PC-3 (cell line): ENCODE measurements at regions not wholly inside any gene's neighbourhood (a gene's known extent, or its start where the extent isn't known, plus 50 kb on each side); places are given as distances from the start of the nearest gene placed in this dataset.

ENCODE experiments used
- ATAC-seq: fragments of 200-7000 bp; cut with Tn5 transposase; 2 replicates; pipeline ENCODE4 v1.9.1; 2020; ENCODE audit warnings: mild to moderate bottlenecking, moderate library complexity
- BruUV-seq: library from RNA; stranded (reverse); fragments of 400-500 nt; replicated peaks from 2 replicates; lab custom pipeline; 2021; lab: Mats Ljungman, UMichigan
- CTCF ChIA-PET: fragments of 300-600 bp; sonication (Branson Sonifier 250); formaldehyde crosslinking; loops from one replicate; lab custom pipeline; 2022; ENCODE audit warnings: antibody characterized with exemption; lab: Charles Lee
- POLR2A ChIA-PET: fragments of 300-600 bp; sonication (Branson Sonifier 250); formaldehyde crosslinking; loops from one replicate; lab custom pipeline; 2022; ENCODE audit warnings: antibody characterized with exemption; ENCODE audit not compliant: unreplicated experiment; lab: Charles Lee
- DNase-seq: peaks from one replicate; pipeline ENCODE4 v3.0.0-alpha.2; 2015
- H2AFZ ChIP-seq: fragments of 300-600 bp; sonication (generic); 2 replicates; pipeline ENCODE4 v1.6.0; 2016; ENCODE audit warnings: antibody characterized with exemption, low read length
- H3F3A ChIP-seq: fragments of 300-600 bp; sonication (generic); one replicate; pipeline ENCODE4 v1.6.0; 2017; ENCODE audit warnings: antibody characterized with exemption, low read length, control low read depth, mild to moderate bottlenecking; ENCODE audit not compliant: unreplicated experiment
- H3K27ac ChIP-seq: fragments of 300-600 bp; sonication (generic); 2 replicates; pipeline ENCODE4 v1.5.1; 2016; ENCODE audit warnings: mild to moderate bottlenecking, low read length
- H3K27me3 ChIP-seq: fragments of 300-600 bp; sonication (generic); 2 replicates; pipeline ENCODE4 v1.6.1; 2016; ENCODE audit warnings: low read length, mixed read lengths
- H3K36me3 ChIP-seq: fragments of 300-600 bp; sonication (generic); 2 replicates; pipeline ENCODE4 v1.6.1; 2016; ENCODE audit warnings: low read depth, mixed run types, low read length, mixed read lengths
- H3K4me1 ChIP-seq: fragments of 300-600 bp; sonication (generic); 2 replicates; pipeline ENCODE4 v1.5.1; 2016; ENCODE audit warnings: low read length; ENCODE audit not compliant: insufficient read depth
- H3K4me2 ChIP-seq: fragments of 300-600 bp; sonication (generic); 2 replicates; pipeline ENCODE4 v1.6.0; 2016; ENCODE audit warnings: low read length
- H3K4me3 ChIP-seq: fragments of 300-600 bp; sonication (generic); 2 replicates; pipeline ENCODE4 v1.5.1; 2016; ENCODE audit warnings: mild to moderate bottlenecking, low read length, mixed read lengths
- H3K79me2 ChIP-seq: fragments of 300-600 bp; sonication (generic); 2 replicates; pipeline ENCODE4 v1.6.1; 2017; ENCODE audit warnings: low read length, mixed read lengths
- H3K9ac ChIP-seq: fragments of 300-600 bp; sonication (generic); 2 replicates; pipeline ENCODE4 v1.6.0; 2016; ENCODE audit warnings: mild to moderate bottlenecking, low read length
- H3K9me2 ChIP-seq: fragments of 300-600 bp; sonication (generic); replicated peaks from 2 replicates; pipeline ENCODE4 v1.6.1; 2016; ENCODE audit warnings: mixed run types, low read length, mixed read lengths
- H3K9me3 ChIP-seq: fragments of 300-600 bp; sonication (generic); 2 replicates; pipeline ENCODE4 v1.6.1; 2016; ENCODE audit warnings: low read length, mixed read lengths
- H4K20me1 ChIP-seq: fragments of 300-600 bp; sonication (generic); 2 replicates; pipeline ENCODE4 v1.6.1; 2016; ENCODE audit warnings: low read length, mixed read lengths
- CTCF ChIP-seq: fragments of 300-600 bp; sonication (generic); conservative IDR thresholded peaks from 2 replicates; pipeline ENCODE4 v1.5.1; 2017; ENCODE audit warnings: antibody characterized with exemption, low read depth, mild to moderate bottlenecking, low read length
- EZH2 ChIP-seq: fragments of 300-600 bp; sonication (generic); IDR thresholded peaks from one replicate; pipeline ENCODE4 v1.6.1; 2017; ENCODE audit warnings: antibody characterized with exemption, mild to moderate bottlenecking, low read length; ENCODE audit not compliant: unreplicated experiment
- EZH2phosphoT487 ChIP-seq: fragments of 300-600 bp; sonication (generic); IDR thresholded peaks from 2 replicates; pipeline ENCODE4 v1.6.1; 2018; ENCODE audit warnings: mild to moderate bottlenecking, antibody characterized with exemption, low read length, borderline replicate concordance
- intact Hi-C: fragments of 100-400 bp; cut with micrococcal nuclease; formaldehyde crosslinking; loops from 2 replicates; pipeline ENCODE4 v1.9.0; 2023

DNA sequence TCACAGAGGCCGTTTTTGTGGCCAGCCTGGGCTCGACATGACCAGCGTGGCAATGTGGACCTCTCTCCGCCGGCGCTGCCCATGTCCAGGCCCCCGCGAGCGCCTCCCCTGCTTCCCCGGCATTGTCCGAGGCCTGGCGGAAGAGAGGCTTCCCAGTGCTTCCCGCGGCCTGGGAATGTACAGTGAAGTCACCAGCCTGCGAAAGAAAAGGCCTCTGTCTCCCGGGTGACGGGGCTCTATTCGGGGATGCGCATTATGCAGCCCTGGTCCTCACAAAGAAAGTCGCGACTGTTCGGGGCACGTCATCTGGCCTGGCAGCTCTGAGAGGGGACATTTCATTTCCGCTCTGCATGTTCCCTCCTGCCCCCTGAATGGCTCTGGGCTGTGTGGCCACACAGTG lies 109.2 kb upstream of the AGAP1 start:
- Histone ChIP-seq H2AFZ (no peak overlapping the region), H3K36me3 (no peaks in the 10 kb centered on the region), H3K27me3 (no peaks in the 10 kb centered on the region), H3K79me2 (no peaks in the 10 kb centered on the region), H3K4me3 (no peak overlapping the region), H3K4me2 (no peak overlapping the region), H3K4me1 (no peaks in the 10 kb centered on the region), H3K9me3 (no peaks in the 10 kb centered on the region), H3K9ac (no peak overlapping the region), H3F3A (no peaks in the 10 kb centered on the region), H3K27ac (no peak overlapping the region), H4K20me1 (no peaks in the 10 kb centered on the region), H3K9me2 (no peaks in the 10 kb centered on the region)
- no TSS peak for BruUV-seq
- CTCF ChIA-PET = no interaction called here
- TF ChIP-seq EZH2phosphoT487 = no peak
- TF ChIP-seq CTCF = no peak
- TF ChIP-seq EZH2 = no peak
- DNase-seq (no peak), ATAC-seq (no peak)
- POLR2A ChIA-PET = no interaction called here
- intact Hi-C loops = no loop called here

DNA sequence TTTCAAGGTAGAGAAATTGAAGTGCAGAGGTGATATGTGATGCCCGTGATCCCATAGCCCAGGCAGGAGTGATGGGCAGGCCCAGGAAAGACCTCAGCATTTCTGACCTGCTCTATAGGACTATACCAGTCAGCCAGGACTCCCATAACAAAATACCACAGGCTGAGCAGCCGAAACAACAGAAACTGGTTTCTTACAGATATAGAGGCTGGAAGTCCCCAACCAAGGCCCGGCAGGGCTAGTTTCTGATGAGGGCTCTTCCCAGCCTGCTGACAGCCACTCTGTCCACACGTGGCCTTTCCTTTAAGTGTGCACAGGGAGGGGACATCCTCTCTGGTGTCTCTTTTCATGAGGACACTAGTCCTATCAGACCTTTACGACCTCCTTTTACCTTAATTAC lies 104.2 kb upstream of the AGAP1 start:
- BruUV-seq = no TSS peak
- no peak for ATAC-seq
- Histone ChIP-seq H3K4me3 (no peak overlapping the region), H3K79me2 (no peaks in the 10 kb centered on the region), H3K9me3 (no peaks in the 10 kb centered on the region), H3K9ac (no peak overlapping the region), H3F3A (no peaks in the 10 kb centered on the region), H3K4me2 (no peak overlapping the region), H3K4me1 (peaks cover 9% of the 10 kb centered on the region), H2AFZ (no peak overlapping the region), H4K20me1 (no peaks in the 10 kb centered on the region), H3K9me2 (no peaks in the 10 kb centered on the region), H3K27ac (no peak overlapping the region), H3K27me3 (no peaks in the 10 kb centered on the region), H3K36me3 (no peaks in the 10 kb centered on the region)
- ChIA-PET POLR2A (no interaction called here), CTCF (no interaction called here)
- DNase-seq = no peak
- no peak for TF ChIP-seq CTCF
- TF ChIP-seq EZH2phosphoT487 = no peak
- TF ChIP-seq EZH2 = no peak
- intact Hi-C loops = no loop called here

DNA sequence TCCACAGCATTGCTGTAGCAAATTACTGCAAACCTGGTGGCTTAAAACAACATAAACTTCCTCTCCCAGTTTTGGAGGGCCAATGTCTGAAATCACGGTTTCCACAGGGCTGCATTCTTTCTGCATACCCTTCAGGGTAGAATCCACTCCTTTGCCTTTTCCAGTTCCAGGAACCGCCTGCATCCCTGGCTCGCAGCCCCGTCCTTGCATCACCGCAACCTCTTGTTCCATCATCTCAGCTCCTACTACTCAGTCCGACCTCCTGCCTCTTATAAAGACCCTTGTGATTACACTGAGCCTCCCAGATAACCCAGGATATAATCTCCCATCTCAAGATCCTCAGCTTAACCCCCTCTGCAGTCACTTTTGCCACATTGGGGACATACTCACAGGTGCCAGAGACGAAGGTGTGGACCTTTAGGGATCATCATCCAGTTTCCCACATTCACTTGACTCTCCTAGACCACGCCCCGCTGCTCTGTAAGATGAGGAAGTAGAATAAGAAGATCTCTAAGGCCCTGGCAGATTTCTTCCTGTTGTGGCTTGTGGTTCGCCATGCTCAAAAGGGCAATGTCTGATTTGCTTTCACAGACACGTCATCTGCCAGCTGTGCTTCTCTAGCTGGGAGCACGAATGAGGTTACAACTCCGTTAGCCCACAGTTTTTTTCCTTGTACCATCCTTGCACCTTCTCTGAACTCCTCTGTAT lies 103.6 kb upstream of the AGAP1 start:
- no peaks in the 10 kb centered on the region for H3K79me2 ChIP-seq
- no peak overlapping the region for H2AFZ ChIP-seq
- H3K9ac ChIP-seq = no peak overlapping the region
- ATAC-seq = no peak
- no peaks in the 10 kb centered on the region for H3K27me3 ChIP-seq
- no peak overlapping the region for H3K4me3 ChIP-seq
- TF ChIP-seq CTCF (no peak), EZH2 (no peak)
- intact Hi-C loops = no loop called here
- POLR2A ChIA-PET = no interaction called here
- no peak overlapping the region for H3K4me2 ChIP-seq
- H3F3A ChIP-seq = no peaks in the 10 kb centered on the region
- peaks cover 15% of the 10 kb centered on the region for H3K4me1 ChIP-seq
- H4K20me1 ChIP-seq = no peaks in the 10 kb centered on the region
- no peak overlapping the region for H3K27ac ChIP-seq
- DNase-seq = no peak
- no TSS peak for BruUV-seq
- CTCF ChIA-PET = no interaction called here
- H3K9me3 ChIP-seq = no peaks in the 10 kb centered on the region
- no peaks in the 10 kb centered on the region for H3K9me2 ChIP-seq
- no peaks in the 10 kb centered on the region for H3K36me3 ChIP-seq
